Keratinocyte (primary cell): ENCODE measurements at regions not wholly inside any gene's neighbourhood (a gene's known extent, or its start where the extent isn't known, plus 50 kb on each side); places are given as distances from the start of the nearest gene placed in this dataset.

Experiments
- EZH2 ChIP-seq: IDR thresholded peaks from one replicate; pipeline ENCODE4 v1.6.1; 2012; ENCODE audit warnings: inconsistent platforms, mild to moderate bottlenecking, low read length, moderate library complexity
- TF ChIP-seq, protein P1 (sequence below), 3 experiments: IDR thresholded peaks in 1 of 3; conservative IDR thresholded peaks in 1 of 3; optimal IDR thresholded peaks in 1 of 3; 2 replicates in 2 of 3; 3 replicates in 1 of 3; pipeline versions ENCODE3 to v1.5.1; 2011; ENCODE audit warnings: low read length in 3 of 3, mild to moderate bottlenecking in 3 of 3, moderate library complexity in 2 of 3, control low read depth in 1 of 3, inconsistent platforms in 1 of 3; ENCODE audit not compliant: insufficient read depth in 2 of 3; ENCODE audit errors: extremely low read depth in 1 of 3

DNA sequence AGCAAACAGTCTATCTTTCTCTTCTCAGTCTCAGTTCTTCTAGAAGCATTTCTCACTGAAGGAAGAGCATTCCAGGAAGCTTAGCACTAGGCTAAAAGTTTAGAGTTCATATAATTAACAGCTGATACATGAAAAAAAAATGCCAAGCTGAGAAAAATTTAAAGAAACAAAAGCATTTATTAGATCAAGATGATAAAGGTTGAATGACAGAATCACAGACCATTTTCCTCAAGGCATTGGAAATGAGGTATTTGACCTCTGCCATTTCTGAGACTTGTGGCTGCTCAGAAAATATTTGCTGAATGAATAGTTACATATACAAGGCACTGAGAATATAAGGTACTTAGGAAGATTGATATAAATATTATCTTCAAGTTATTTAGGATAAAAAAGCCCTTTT lies 901.6 kb upstream of the GOT2 start:
- TF ChIP-seq, protein P1, sequence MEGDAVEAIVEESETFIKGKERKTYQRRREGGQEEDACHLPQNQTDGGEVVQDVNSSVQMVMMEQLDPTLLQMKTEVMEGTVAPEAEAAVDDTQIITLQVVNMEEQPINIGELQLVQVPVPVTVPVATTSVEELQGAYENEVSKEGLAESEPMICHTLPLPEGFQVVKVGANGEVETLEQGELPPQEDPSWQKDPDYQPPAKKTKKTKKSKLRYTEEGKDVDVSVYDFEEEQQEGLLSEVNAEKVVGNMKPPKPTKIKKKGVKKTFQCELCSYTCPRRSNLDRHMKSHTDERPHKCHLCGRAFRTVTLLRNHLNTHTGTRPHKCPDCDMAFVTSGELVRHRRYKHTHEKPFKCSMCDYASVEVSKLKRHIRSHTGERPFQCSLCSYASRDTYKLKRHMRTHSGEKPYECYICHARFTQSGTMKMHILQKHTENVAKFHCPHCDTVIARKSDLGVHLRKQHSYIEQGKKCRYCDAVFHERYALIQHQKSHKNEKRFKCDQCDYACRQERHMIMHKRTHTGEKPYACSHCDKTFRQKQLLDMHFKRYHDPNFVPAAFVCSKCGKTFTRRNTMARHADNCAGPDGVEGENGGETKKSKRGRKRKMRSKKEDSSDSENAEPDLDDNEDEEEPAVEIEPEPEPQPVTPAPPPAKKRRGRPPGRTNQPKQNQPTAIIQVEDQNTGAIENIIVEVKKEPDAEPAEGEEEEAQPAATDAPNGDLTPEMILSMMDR (optimal IDR thresholded peaks at IDR 0.05 in 1 of 3, IDR thresholded peaks at IDR 0.05 in 1 of 3, conservative IDR thresholded peaks at IDR 0.05 in 1 of 3; ENCODE audit: extremely low read depth in 1 of 3, insufficient read depth in 2 of 3, low read length in 3 of 3), result no peak
- no peak for TF ChIP-seq EZH2
